Left cardiac atrium (tissue), 4 donors: ENCODE measurements at regions not wholly inside any gene's neighbourhood (a gene's known extent, or its start where the extent isn't known, plus 50 kb on each side); places are given as distances from the start of the nearest gene placed in this dataset.

Experiments
- ATAC-seq, 2 donors: fragments of 200-7000 bp; cut with Tn5 transposase; one replicate each; pipeline ENCODE4 v1.9.1; 2020; ENCODE audit warnings: mild to moderate bottlenecking in 2 of 2, moderate library complexity in 2 of 2
- DNase-seq: peaks from one replicate; pipeline ENCODE4 v3.0.0-alpha.2; 2020
- intact Hi-C, 2 donors: fragments of 100-400 bp; cut with DNase I; formaldehyde crosslinking; loops; one replicate each; pipeline versions ENCODE4 v1.14.1 to v1.15.1; 2022 to 2023
- donor health status: DM: no; HTN: yes; CAD: no.
- donor health status: DM: no; HTN: yes; CAD: no; lungs with severe emphysema.
- donor health status: DM: yes; HTN: yes; CAD: no.
- donor health status: Dilated cardiomyopathy.

GRCh38 chr3:76624164-76624563 is 415.7 kb upstream of the ROBO2 start:
- ATAC-seq (no peak), DNase-seq (no peak)
- intact Hi-C loops, result no loop called here

GRCh38 chr3:76627236-76627635 is 412.7 kb upstream of the ROBO2 start:
- intact Hi-C loops, result no loop called here

GRCh38 chr3:76631251-76631650 is 408.6 kb upstream of the ROBO2 start:
- ATAC-seq (no peak), DNase-seq (no peak)
- intact Hi-C loops, result no loop called here

More at GRCh38 chr3:76627236-76627635, 412.7 kb upstream of the ROBO2 start:
- no peak for DNase-seq
- ATAC-seq, result no peak

GRCh38 chr3:76638006-76638405 is 401.9 kb upstream of the ROBO2 start:
- DNase-seq (no peak), ATAC-seq (no peak)
- intact Hi-C loops, result no loop called here

GRCh38 chr3:76643623-76644304 is 396.1 kb upstream of the ROBO2 start:
- intact Hi-C loops, result no loop called here
- DNase-seq, result no peak
- no peak for ATAC-seq

- DNase-seq, result no peak
- intact Hi-C loops, result no loop called here
- no peak for ATAC-seq
Observed at GRCh38 chr3:76644305-76644675, 395.6 kb upstream of the ROBO2 start.

- DNase-seq (no peak), ATAC-seq (no peak)
- intact Hi-C loops, result no loop called here
Observed at GRCh38 chr3:76645724-76646123, 394.2 kb upstream of the ROBO2 start.

GRCh38 chr3:76646921-76647562 is 392.9 kb upstream of the ROBO2 start:
- DNase-seq (no peak), ATAC-seq (no peak)
- intact Hi-C loops, result no loop called here

- ATAC-seq (no peak), DNase-seq (no peak)
- intact Hi-C loops, result no loop called here
Observed at GRCh38 chr3:76651784-76652183, 388.1 kb upstream of the ROBO2 start.

- ATAC-seq, result no peak
- intact Hi-C loops, result no loop called here
- no peak for DNase-seq
Observed at GRCh38 chr3:76652524-76652923, 387.4 kb upstream of the ROBO2 start.

GRCh38 chr3:76653640-76654251 is 386.2 kb upstream of the ROBO2 start:
- intact Hi-C loops, result no loop called here
- ATAC-seq (no peak), DNase-seq (no peak)

- intact Hi-C loops, result no loop called here
- DNase-seq, result no peak
- ATAC-seq, result no peak
Observed at GRCh38 chr3:76656531-76657070, 383.3 kb upstream of the ROBO2 start.

- ATAC-seq, result no peak
- intact Hi-C loops, result no loop called here
- DNase-seq, result no peak
Observed at GRCh38 chr3:76657909-76658308, 382.0 kb upstream of the ROBO2 start.

- DNase-seq (no peak), ATAC-seq (no peak)
- intact Hi-C loops, result no loop called here
Observed at GRCh38 chr3:76661527-76662250, 378.2 kb upstream of the ROBO2 start.

GRCh38 chr3:76664816-76665215 is 375.1 kb upstream of the ROBO2 start:
- ATAC-seq (no peak), DNase-seq (no peak)
- intact Hi-C loops, result no loop called here

GRCh38 chr3:76668653-76669052 is 371.2 kb upstream of the ROBO2 start:
- intact Hi-C loops, result no loop called here
- DNase-seq (no peak), ATAC-seq (no peak)

GRCh38 chr3:76669322-76669721 is 370.6 kb upstream of the ROBO2 start:
- ATAC-seq, result no peak
- intact Hi-C loops, result no loop called here
- DNase-seq, result no peak

GRCh38 chr3:76673171-76673570 is 366.7 kb upstream of the ROBO2 start:
- intact Hi-C loops, result no loop called here
- ATAC-seq, result no peak
- no peak for DNase-seq

- intact Hi-C loops, result no loop called here
- ATAC-seq, result no peak
- DNase-seq, result no peak
Observed at GRCh38 chr3:76679541-76679940, 360.4 kb upstream of the ROBO2 start.

- intact Hi-C loops, result no loop called here
- no peak for ATAC-seq
Observed at GRCh38 chr3:76683256-76683655, 356.6 kb upstream of the ROBO2 start.

More at GRCh38 chr3:76683256-76683655, 356.6 kb upstream of the ROBO2 start:
- no peak for DNase-seq
